Large intestine (tissue), 3 donors: ENCODE measurements at regions not wholly inside any gene's neighbourhood (a gene's known extent, or its start where the extent isn't known, plus 50 kb on each side); places are given as distances from the start of the nearest gene placed in this dataset.

Experiments used
- DNase-seq, 2 donors: peaks; one replicate each; pipeline versions ENCODE4 v3.0.0 to v3.0.0-alpha.2; 2013
- H3K27ac ChIP-seq: one replicate; pipeline ENCODE4 v1.5.1; 2013; ENCODE audit warnings: low read length
- H3K27me3 ChIP-seq: 2 replicates; pipeline ENCODE4 v1.6.1; 2013; ENCODE audit warnings: low read length; ENCODE audit not compliant: control insufficient read depth, insufficient read depth
- H3K36me3 ChIP-seq: 2 replicates; pipeline ENCODE4 v1.6.1; 2013; ENCODE audit warnings: low read length; ENCODE audit not compliant: control insufficient read depth, insufficient read depth
- H3K4me1 ChIP-seq: one replicate; pipeline ENCODE4 v1.6.1; 2013; ENCODE audit warnings: low read length; ENCODE audit not compliant: control insufficient read depth, insufficient read depth
- H3K4me3 ChIP-seq: one replicate; pipeline ENCODE4 v1.5.1; 2013; ENCODE audit warnings: low read length
- H3K9me3 ChIP-seq: one replicate; pipeline ENCODE4 v1.6.1; 2013; ENCODE audit warnings: mild to moderate bottlenecking, low read depth, low read length, moderate library complexity; ENCODE audit not compliant: control insufficient read depth
- WGBS: methylation state at CpG from one replicate; pipeline ENCODE4 v1.1.5; 2013; ENCODE audit warnings: low lambda C conversion rate; ENCODE audit not compliant: insufficient coverage; 5-methylcytosine and 5-hydroxymethylcytosine counted together

GRCh38 chr21:35491920-35492678 is 443.0 kb upstream of the RUNX1 start:
- H3K36me3 ChIP-seq = no peaks in the 10 kb centered on the region
- no peak overlapping the region for H3K27ac ChIP-seq
- no peaks in the 10 kb centered on the region for H3K9me3 ChIP-seq
- no peaks in the 10 kb centered on the region for H3K4me1 ChIP-seq
- H3K4me3 ChIP-seq = no peak overlapping the region
- no peak for DNase-seq
- H3K27me3 ChIP-seq = no peaks in the 10 kb centered on the region
- 84% methylated on average over 2 of the region's 6 CpGs for WGBS

- no peaks in the 10 kb centered on the region for H3K4me1 ChIP-seq
- no peaks in the 10 kb centered on the region for H3K36me3 ChIP-seq
- WGBS = no CpG with 5 or more reads among the region's 1 CpG
- no peaks in the 10 kb centered on the region for H3K9me3 ChIP-seq
- DNase-seq = no peak
- no peak overlapping the region for H3K4me3 ChIP-seq
- no peaks in the 10 kb centered on the region for H3K27me3 ChIP-seq
- no peak overlapping the region for H3K27ac ChIP-seq
Measured at GRCh38 chr21:35491114-35491513, 442.0 kb upstream of the RUNX1 start.

DNA sequence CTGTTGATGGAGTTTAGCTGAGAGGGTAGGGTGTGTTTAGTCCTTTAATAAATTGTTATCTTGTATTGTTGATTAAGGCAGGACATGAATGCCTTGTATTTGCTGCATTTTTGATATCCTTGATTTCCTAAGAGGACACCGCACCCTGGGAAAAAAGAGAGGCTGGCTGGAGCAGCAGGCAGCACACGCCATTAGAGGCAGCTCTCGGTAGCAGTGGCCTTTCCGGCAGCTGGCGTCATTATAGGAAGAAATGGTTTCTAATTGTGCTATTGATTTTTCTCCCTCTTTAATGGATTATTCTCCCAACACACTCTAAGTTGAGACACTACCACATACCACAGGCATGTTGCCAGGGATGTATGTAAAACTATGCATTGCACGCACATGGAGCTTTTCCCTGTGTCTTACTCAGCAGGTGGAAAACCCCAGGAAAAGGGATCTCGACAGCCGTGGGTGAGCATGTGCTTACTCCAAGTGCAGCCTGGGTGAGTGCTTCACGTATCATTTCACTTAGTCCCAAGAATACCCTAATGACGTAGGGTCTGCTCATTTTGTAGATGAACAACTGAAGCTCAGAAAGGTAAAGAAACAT is 440.4 kb upstream of the RUNX1 start:
- Histone ChIP-seq H3K27ac (no peak overlapping the region), H3K27me3 (no peaks in the 10 kb centered on the region), H3K4me1 (no peaks in the 10 kb centered on the region), H3K4me3 (no peak overlapping the region), H3K36me3 (no peaks in the 10 kb centered on the region), H3K9me3 (no peaks in the 10 kb centered on the region)
- DNase-seq = no peak
- WGBS = 60% methylated on average over 1 of the region's 10 CpGs

DNA sequence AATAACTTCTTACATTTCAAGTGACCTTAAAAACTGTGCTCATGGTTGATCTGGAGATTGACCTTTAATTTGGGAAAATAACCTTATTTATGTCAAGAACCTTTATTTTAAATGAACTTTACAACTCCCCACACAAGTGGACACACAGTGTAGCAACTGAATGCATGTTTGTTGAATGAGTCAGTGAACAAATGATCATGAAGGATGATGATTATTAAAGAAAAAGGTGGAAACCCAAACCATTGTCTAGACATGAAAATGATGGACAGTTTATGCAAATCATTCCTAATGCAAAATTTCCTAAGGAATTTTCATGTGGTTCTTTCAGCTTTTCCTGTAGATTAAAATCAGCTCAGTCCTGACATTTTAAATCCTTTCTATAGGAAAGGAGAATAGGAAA is 439.8 kb upstream of the RUNX1 start:
- H3K27me3 ChIP-seq = no peaks in the 10 kb centered on the region
- no peaks in the 10 kb centered on the region for H3K36me3 ChIP-seq
- H3K27ac ChIP-seq = no peak overlapping the region
- H3K9me3 ChIP-seq = no peaks in the 10 kb centered on the region
- DNase-seq = no peak
- no peak overlapping the region for H3K4me3 ChIP-seq
- no peaks in the 10 kb centered on the region for H3K4me1 ChIP-seq

DNA sequence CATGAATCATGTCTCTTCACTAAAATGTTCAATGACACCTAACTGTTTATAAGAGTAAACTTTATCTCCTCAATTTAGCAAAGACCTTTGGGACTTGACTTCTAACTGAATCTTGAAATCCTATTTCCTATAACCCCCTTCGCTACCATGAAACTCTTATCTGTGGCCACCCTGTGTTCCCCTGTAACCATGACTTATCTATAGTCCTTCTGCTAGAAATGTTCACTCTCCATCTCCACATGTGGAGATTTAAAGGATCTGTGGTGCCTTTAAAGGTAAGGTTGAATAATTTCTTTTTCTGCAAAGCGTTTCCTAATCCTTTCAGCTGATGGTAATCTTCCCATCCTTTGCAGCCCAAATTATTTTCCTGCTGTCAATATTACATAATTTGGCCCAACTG is 436.3 kb upstream of the RUNX1 start:
- no peaks in the 10 kb centered on the region for H3K9me3 ChIP-seq
- H3K27me3 ChIP-seq = no peaks in the 10 kb centered on the region
- no peak overlapping the region for H3K4me3 ChIP-seq
- WGBS = 80% methylated on average over 1 of the region's 2 CpGs
- H3K27ac ChIP-seq = no peak overlapping the region
- no peaks in the 10 kb centered on the region for H3K4me1 ChIP-seq
- no peaks in the 10 kb centered on the region for H3K36me3 ChIP-seq
- no peak for DNase-seq

- WGBS = 90% methylated on average over 2 of the region's 2 CpGs
- Histone ChIP-seq H3K4me3 (no peak overlapping the region), H3K4me1 (no peaks in the 10 kb centered on the region), H3K27me3 (no peaks in the 10 kb centered on the region), H3K9me3 (no peaks in the 10 kb centered on the region), H3K27ac (no peak overlapping the region), H3K36me3 (no peaks in the 10 kb centered on the region)
- no peak for DNase-seq
Measured at GRCh38 chr21:35484851-35485250, 435.7 kb upstream of the RUNX1 start.

- Histone ChIP-seq H3K27ac (no peak overlapping the region), H3K9me3 (no peaks in the 10 kb centered on the region), H3K27me3 (no peaks in the 10 kb centered on the region), H3K36me3 (no peaks in the 10 kb centered on the region), H3K4me3 (no peak overlapping the region), H3K4me1 (no peaks in the 10 kb centered on the region)
- no peak for DNase-seq
- WGBS = no CpG with 5 or more reads among the region's 2 CpGs
Measured at GRCh38 chr21:35484032-35484431, 434.9 kb upstream of the RUNX1 start.

DNA sequence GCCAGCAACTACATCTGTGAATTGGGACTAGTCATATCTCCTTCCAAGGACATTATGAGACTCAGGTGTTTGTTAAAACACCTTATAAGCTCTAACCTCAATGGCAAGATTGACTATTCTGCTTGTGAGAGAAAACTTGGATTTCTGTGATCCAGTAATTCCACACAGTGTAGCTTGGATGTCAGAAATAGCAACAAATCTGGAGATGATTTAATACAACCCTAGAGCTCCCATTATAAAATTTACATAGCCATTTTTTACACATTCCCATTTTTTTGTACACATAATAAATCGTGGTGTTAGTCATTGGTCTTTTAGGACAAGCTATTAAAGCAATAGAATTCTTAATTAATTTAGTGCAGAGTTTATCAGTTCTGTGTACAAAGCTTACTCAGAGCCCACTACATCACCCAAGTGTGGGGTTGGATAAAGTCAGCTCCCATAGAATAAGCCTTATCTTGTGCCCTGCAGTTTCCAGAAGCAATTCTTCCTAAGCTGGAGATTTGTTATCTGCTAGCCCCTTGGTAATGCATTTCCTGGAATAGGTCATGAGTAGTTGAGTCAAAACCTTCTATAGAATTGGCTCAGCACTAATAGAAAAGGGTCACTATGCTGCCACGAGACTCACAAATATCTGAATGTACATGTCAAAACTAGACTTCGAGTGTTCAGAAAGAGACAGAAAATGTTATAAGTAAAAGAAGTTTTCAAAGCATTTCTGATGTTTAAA is 434.0 kb upstream of the RUNX1 start:
- H3K4me1 ChIP-seq = no peaks in the 10 kb centered on the region
- H3K9me3 ChIP-seq = no peaks in the 10 kb centered on the region
- 39% methylated on average over 3 of the region's 3 CpGs for WGBS
- no peak for DNase-seq
- no peaks in the 10 kb centered on the region for H3K36me3 ChIP-seq
- no peak overlapping the region for H3K4me3 ChIP-seq
- H3K27ac ChIP-seq = no peak overlapping the region
- no peaks in the 10 kb centered on the region for H3K27me3 ChIP-seq

DNA sequence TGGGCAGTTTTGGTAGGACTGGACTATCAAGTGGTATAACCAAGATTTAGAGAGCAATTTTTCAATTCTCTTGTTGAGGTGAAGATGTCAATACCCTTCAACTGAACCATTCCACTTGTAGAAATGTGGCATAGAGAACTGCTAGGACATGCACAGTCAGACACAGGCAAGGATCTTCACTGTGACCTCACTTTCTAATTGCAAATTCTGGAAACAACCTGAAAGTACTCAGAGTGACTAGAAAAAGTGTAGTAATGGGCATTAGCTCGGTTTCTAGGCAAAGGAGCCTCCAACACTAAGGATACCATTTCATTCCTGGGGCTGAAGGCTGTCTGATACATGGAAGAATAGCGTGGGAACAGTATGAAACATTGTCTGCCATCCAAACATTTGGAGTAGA is 433.0 kb upstream of the RUNX1 start:
- Histone ChIP-seq H3K4me3 (no peak overlapping the region), H3K4me1 (no peaks in the 10 kb centered on the region), H3K9me3 (no peaks in the 10 kb centered on the region), H3K27me3 (no peaks in the 10 kb centered on the region), H3K27ac (no peak overlapping the region), H3K36me3 (no peaks in the 10 kb centered on the region)
- no peak for DNase-seq
- WGBS = no CpG with 5 or more reads among the region's 2 CpGs

- WGBS = 100% methylated on average over 1 of the region's 6 CpGs
Measured at GRCh38 chr21:35481005-35481404, 431.9 kb upstream of the RUNX1 start.

More at GRCh38 chr21:35481005-35481404, 431.9 kb upstream of the RUNX1 start:
- DNase-seq = no peak
- no peaks in the 10 kb centered on the region for H3K36me3 ChIP-seq
- H3K27ac ChIP-seq = no peak overlapping the region
- H3K9me3 ChIP-seq = no peaks in the 10 kb centered on the region
- H3K4me3 ChIP-seq = no peak overlapping the region
- no peaks in the 10 kb centered on the region for H3K4me1 ChIP-seq
- H3K27me3 ChIP-seq = no peaks in the 10 kb centered on the region
